HG03108 (cell line): ENCODE measurements at regions not wholly inside any gene's neighbourhood (a gene's known extent, or its start where the extent isn't known, plus 50 kb on each side); places are given as distances from the start of the nearest gene placed in this dataset.

Experiments
- ATAC-seq: cut with Tn5 transposase; IDR thresholded peaks from one replicate; pipeline ENCODE4 v1.9.1; 2021; ENCODE audit warnings: moderate library complexity; ENCODE audit not compliant: unreplicated experiment

- ATAC-seq = no peak
Measured at GRCh38 chr2:385061-385460, 97.2 kb upstream of the ALKAL2 start.

DNA sequence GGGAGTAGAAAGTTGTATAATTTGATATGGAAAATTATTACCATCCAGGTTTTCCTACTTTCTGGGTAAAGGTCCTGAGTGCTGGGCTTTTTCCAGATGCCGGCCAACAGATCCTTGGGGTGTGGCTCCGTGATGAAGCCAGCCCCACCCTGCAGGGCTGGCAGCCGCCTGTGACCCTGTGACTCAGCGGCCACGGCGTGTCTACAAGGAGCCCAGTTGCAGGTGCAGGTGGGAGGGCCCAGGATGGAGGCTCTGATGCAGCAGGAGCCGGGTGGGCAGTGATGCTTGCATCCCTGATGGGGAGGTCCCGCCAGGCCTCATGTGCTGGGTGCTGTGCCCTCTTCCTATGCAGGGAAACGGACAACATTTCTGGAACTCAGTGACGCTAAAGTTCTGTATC is 96.0 kb upstream of the ALKAL2 start:
- no peak for ATAC-seq

DNA sequence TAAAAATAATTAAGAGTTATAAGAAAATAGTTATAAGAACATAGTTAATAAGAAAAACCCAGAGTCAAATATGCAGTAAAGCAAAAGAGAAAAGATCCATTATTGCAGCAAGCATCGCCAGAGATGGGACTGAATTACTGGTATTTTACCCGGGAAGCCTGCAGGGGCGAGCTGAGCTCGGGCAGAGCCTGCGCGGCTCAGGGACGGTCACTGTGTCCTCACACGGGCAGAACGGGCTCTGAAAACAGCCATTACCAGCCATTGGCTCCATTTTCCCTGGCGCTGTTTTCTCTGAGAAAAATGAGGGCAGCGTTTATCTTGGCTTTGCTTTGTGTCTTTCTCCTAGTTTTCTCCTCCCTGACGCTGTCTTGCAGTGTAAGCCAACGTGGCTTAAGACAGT is 95.3 kb upstream of the ALKAL2 start:
- ATAC-seq = no peak

- ATAC-seq = no peak
Measured at GRCh38 chr2:382728-383022, 94.8 kb upstream of the ALKAL2 start.

- ATAC-seq = no peak
Measured at GRCh38 chr2:381941-382727, 94.2 kb upstream of the ALKAL2 start.

GRCh38 chr2:381181-381580 is 93.3 kb upstream of the ALKAL2 start:
- ATAC-seq = no peak

DNA sequence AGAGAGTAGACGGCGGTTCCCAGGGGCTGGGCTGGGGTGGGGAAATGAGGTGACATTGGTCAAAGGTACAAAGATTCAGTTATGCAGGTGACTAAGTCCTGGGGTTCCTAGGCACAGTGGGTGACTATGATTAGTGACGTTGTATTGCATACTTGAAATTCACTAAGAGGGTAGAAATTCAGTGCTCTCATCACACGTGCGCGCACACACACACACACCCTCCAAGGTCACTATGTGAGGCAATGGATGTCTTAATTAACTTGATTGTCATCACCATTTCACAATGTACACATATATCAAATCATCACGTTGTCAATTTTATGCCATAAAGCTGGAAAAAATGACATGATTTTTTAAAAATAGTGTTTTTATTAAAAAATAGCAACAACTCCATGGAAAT is 92.9 kb upstream of the ALKAL2 start:
- ATAC-seq = no peak

DNA sequence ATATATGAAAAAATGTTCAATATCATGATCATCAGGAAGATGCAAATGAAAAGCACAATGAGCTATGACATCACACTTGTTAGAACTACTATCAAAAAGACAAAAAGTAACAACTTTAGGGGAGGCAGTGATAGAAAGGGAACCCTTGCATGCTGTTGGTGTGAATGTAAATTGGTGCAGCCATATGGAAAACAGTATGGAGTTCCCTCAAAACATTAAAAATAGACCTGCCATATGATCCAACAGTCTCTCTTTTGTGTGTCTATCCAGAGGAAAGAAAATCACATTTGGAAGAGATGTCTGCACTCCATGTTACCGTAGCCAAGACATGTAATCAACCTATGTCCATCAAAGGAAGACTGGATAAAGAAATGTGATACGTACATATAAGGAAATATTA is 92.3 kb upstream of the ALKAL2 start:
- no peak for ATAC-seq

DNA sequence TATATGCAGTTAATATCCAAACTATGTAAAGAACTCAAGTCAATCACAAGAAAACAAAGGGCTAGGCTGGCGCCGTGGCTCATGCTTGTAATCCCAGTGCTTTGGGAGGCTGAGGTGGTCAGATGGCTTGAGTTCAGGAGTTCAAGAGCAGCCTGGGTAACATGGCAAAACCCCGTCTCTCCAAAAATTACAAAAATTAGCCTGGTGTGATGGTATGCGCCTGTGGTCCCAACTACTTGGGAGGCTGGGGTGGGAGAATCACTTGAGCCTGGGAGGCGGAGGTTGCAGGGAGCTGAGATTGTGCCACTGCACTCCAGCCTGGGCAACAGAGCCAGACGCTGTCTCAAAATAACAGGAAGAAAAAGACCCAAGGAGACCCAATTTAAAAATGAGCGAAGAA is 91.9 kb upstream of the ALKAL2 start:
- ATAC-seq = no peak

GRCh38 chr2:378364-378763 is 90.5 kb upstream of the ALKAL2 start:
- ATAC-seq = no peak

DNA sequence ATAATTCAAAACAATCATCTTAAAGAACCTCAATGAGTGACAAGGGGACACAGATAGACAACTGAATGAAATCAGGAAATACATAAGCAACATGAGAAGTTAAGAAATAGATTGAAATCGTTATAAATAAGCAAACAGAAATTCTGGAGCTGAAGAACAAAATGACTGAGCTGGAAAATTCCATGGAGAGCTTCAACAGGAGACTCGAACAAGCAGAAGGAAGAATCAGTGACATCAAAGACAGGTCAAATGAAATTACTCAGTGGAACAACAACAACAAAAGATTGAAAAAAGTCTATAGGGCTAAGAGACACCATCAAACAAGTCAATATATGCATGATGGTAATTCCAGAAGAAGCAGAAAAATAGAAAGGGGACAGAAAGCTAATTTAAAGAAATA is 89.5 kb upstream of the ALKAL2 start:
- no peak for ATAC-seq

GRCh38 chr2:375956-376307 is 88.0 kb upstream of the ALKAL2 start:
- no peak for ATAC-seq

GRCh38 chr2:375270-375955 is 87.5 kb upstream of the ALKAL2 start:
- ATAC-seq = no peak

DNA sequence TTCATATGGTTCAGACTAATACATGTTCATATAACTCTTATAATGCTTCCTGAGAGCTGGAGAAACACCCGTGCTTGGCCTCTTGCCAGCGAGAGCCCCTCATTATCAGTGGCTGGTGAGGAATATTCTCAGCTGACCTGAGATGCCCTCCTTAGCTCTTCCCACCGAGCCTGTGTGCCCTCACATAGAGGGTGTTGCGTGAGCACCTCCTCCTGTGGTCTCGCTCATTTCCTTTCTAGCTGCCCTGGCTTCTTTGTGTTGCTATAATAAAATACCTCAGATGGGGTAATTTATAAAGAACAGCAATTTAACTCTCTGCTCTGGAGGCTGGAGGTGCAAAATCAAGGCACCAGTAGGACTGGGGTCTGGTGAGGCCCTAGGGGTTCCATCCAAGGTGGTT is 80.5 kb upstream of the ALKAL2 start:
- ATAC-seq = no peak

- ATAC-seq = no peak
Measured at GRCh38 chr2:367246-367645, 79.4 kb upstream of the ALKAL2 start.

DNA sequence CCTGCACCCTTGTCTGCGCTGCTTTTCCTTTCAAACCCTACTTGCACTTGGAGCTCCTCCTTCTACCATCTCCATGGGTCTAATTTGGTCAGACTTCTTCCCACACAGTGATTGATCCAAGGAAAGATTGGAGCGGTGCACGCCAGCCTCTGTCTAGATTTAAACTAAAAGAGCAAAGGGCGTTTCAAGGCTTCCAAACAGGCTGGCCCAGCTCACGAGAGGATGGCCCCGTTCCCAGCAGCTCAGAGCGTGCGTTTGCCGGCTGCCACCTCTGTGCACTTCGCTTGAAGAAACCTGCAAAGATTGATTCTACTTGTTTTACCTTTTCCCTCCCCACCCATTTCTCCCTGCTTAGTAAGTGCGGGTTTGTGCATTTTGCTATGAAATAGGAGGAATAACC is 78.8 kb upstream of the ALKAL2 start:
- no peak for ATAC-seq

GRCh38 chr2:365367-366275 is 77.7 kb upstream of the ALKAL2 start:
- no peak for ATAC-seq

- ATAC-seq = no peak
Measured at GRCh38 chr2:363824-364470, 76.1 kb upstream of the ALKAL2 start.

DNA sequence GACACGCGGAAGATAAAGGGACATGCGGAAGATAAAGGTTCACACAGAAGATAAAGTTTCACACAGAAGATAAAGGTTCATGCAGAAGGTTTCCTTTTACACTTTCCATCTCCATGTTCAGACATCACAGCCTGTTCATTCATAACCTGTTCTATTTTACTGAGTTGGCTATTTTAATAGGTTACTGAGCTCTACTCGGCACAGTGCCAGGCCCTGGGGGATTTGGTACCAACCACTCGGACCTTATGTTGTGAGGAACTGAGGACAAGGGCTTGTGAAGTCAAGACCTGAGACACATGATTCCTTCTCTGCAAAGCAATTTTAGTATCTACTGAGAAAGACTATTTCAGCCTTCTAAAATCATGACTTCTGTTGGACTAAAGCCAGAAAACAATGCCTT is 75.0 kb upstream of the ALKAL2 start:
- ATAC-seq = no peak

DNA sequence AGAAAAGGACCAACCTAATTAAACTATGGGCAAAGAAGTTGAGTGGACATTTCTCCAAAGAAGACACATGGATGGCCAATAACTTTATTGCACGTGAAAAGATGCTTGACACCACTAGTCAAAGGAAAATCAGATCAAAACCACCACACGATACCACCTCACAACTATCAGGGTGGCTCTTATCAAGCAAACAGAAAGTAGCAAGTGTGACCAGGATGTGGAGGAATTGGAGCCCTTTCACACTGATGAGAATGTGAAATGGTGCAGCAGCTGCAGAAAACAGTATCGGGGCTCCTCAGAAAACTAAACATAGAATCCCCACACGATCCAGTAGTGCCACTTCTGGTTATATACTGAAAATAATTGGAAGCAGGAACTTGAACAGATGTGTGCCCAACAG is 72.2 kb upstream of the ALKAL2 start:
- ATAC-seq = no peak

GRCh38 chr2:359047-359446 is 71.2 kb upstream of the ALKAL2 start:
- no peak for ATAC-seq

DNA sequence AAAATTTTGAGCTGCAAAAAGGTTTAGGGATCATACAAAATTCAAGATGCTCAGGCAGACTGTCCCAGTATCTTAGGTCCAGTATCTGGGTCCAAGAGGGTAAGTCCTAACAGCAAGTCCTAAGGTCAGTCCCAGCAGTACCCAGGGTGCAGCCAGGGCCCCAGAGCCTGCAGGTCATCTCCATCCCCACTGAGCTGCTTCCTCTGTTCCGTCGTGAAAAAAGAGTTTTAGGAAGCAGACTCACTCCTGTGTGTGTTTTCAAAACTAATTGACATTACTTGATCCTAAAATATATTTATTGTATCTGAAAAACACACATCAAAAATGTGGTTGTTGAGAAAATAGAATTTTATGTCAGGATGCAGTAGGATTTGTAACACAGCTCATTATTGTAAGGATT is 69.9 kb upstream of the ALKAL2 start:
- no peak for ATAC-seq
